ENCODE measurements at regions not wholly inside any gene's neighbourhood (a gene's known extent, or its start where the extent isn't known, plus 50 kb on each side); places are given as distances from the start of the nearest gene placed in this dataset.
"Not testable (repeated sequence)": the region's sequence is repeated elsewhere in the genome, so short reads cannot be mapped to it uniquely, and the experiment has no call there.

DNA sequence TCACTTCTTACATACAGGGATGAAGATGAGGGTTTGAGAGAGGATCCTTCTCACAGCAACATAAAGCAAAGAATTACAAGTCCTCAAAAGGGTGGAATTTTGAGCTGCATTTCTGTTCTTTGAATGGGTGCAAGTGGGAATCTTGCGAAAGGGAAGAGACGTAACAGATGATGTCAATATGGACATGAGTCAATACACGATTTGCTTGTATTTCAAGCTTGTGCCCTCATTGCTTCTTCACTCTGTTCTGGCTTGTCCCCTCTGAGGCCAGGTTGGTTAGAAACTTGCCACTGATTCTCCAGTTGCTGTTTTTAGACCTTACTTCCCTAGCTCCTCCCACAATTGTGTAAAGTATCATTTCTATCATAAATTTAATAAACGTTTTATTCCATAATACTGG, 104.8 kb upstream of the CLINT1 start (continued):
- TF ChIP-seq, protein P1, sequence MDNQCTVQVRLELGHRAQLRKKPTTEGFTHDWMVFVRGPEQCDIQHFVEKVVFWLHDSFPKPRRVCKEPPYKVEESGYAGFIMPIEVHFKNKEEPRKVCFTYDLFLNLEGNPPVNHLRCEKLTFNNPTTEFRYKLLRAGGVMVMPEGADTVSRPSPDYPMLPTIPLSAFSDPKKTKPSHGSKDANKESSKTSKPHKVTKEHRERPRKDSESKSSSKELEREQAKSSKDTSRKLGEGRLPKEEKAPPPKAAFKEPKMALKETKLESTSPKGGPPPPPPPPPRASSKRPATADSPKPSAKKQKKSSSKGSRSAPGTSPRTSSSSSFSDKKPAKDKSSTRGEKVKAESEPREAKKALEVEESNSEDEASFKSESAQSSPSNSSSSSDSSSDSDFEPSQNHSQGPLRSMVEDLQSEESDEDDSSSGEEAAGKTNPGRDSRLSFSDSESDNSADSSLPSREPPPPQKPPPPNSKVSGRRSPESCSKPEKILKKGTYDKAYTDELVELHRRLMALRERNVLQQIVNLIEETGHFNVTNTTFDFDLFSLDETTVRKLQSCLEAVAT (IDR thresholded peaks at IDR 0.05) = no peak
- TF ChIP-seq, protein P2, sequence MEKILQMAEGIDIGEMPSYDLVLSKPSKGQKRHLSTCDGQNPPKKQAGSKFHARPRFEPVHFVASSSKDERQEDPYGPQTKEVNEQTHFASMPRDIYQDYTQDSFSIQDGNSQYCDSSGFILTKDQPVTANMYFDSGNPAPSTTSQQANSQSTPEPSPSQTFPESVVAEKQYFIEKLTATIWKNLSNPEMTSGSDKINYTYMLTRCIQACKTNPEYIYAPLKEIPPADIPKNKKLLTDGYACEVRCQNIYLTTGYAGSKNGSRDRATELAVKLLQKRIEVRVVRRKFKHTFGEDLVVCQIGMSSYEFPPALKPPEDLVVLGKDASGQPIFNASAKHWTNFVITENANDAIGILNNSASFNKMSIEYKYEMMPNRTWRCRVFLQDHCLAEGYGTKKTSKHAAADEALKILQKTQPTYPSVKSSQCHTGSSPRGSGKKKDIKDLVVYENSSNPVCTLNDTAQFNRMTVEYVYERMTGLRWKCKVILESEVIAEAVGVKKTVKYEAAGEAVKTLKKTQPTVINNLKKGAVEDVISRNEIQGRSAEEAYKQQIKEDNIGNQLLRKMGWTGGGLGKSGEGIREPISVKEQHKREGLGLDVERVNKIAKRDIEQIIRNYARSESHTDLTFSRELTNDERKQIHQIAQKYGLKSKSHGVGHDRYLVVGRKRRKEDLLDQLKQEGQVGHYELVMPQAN (conservative IDR thresholded peaks at IDR 0.05) = no peak
- no peak for TF ChIP-seq CREB1 (IDR thresholded peaks at IDR 0.05; ENCODE audit: low read depth)
- TF ChIP-seq MXI1 (IDR thresholded peaks at IDR 0.05; ENCODE audit: low read depth, low read length) = no peak
- TF ChIP-seq STAT1 (conservative IDR thresholded peaks at IDR 0.05) = no peak
- TF ChIP-seq, protein P3, sequence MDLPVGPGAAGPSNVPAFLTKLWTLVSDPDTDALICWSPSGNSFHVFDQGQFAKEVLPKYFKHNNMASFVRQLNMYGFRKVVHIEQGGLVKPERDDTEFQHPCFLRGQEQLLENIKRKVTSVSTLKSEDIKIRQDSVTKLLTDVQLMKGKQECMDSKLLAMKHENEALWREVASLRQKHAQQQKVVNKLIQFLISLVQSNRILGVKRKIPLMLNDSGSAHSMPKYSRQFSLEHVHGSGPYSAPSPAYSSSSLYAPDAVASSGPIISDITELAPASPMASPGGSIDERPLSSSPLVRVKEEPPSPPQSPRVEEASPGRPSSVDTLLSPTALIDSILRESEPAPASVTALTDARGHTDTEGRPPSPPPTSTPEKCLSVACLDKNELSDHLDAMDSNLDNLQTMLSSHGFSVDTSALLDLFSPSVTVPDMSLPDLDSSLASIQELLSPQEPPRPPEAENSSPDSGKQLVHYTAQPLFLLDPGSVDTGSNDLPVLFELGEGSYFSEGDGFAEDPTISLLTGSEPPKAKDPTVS (IDR thresholded peaks at IDR 0.05; ENCODE audit: low read depth, low read length) = no peak
- TF ChIP-seq KAT2A (conservative IDR thresholded peaks at IDR 0.05; ENCODE audit: control insufficient read depth, low read depth, low read length) = no peak

DNA sequence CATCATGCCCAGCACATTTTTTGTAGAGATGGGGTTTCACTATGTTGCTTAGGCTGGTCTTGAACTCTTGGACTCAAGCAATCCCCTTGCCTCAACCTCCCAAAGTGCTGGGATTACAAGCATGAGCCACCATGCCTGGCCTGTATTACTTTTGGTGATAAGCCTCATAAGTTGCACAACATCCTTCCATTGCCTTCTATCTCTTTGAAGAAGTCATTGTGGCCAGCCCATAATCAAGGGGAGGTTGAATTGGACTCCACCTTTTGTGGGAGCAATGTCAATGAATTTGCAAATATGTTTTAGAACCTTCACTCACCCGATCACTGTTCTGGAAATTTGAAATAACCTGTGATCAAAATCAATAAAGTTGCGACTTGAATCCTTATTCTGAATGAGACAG, 104.3 kb upstream of the CLINT1 start:
- ChIA-PET CTCF (interaction anchor here (1.2 to 1.3 kb wide), 2 partner anchors 9 to 13 kb away, joined by 3 to 6 read pairs; no protein-coding TSS in a partner anchor), POLR2A (no interaction called here), RAD21 (ENCODE audit: unreplicated experiment) (interaction anchor here (1.1 kb wide), 1 partner anchor 31 kb away, joined by 4 read pairs; no protein-coding TSS in a partner anchor), SMC1A (ENCODE audit: uncharacterized antibody, unreplicated experiment) (no interaction called here)
- Histone ChIP-seq H3K4me3 (no peak overlapping the region), H3K27me3 (replicated peaks in 1 of 2; ENCODE audit: control insufficient read depth in 2 of 2, insufficient read depth in 2 of 2, low read length in 1 of 2) (no peaks in the 10 kb centered on the region), H2AFZ (ENCODE audit: control insufficient read depth, low read depth, low read length) (no peak overlapping the region), H3K4me2 (ENCODE audit: control insufficient read depth, insufficient read depth) (no peak overlapping the region), H3K36me3 (ENCODE audit: control insufficient read depth in 2 of 2, insufficient read depth in 2 of 2, low read length in 1 of 2) (no peaks in the 10 kb centered on the region), H3K79me2 (ENCODE audit: control insufficient read depth, insufficient read depth, low read length) (no peaks in the 10 kb centered on the region), H4K20me1 (ENCODE audit: control insufficient read depth, insufficient read depth) (no peaks in the 10 kb centered on the region), H3K27ac (ENCODE audit: control insufficient read depth, insufficient read depth) (no peak overlapping the region), H3K9ac (ENCODE audit: control insufficient read depth, insufficient read depth, low read length) (no peak overlapping the region), H3K9me3 (replicated peaks; ENCODE audit: control insufficient read depth, insufficient read depth, low read length) (no peaks in the 10 kb centered on the region), H3K4me1 (ENCODE audit: control insufficient read depth, insufficient read depth, low read length) (no peaks in the 10 kb centered on the region)
- TF ChIP-seq POU2F2 (IDR thresholded peaks at IDR 0.05; ENCODE audit: borderline replicate concordance, low read depth, low read length) = no peak
- intact Hi-C loops (cut with micrococcal nuclease; ENCODE audit: unreplicated experiment) (no loop called here), in situ Hi-C loops (cut with MboI) (no loop called here)
- no peak for ATAC-seq
- WGBS (ENCODE audit: insufficient coverage, insufficient replicate concordance, low lambda C conversion rate, missing lambda C conversion rate) = 73% methylated on average over 2 of the region's 2 CpGs
- FAIRE-seq = no peak
- DNase-seq (ENCODE audit: low read depth, low spot score) = no peak
- no TSS peak for BruUV-seq (replicated peaks)

GRCh38 chr5:157962686-157963085, 103.7 kb upstream of the CLINT1 start:
- DNase-seq (ENCODE audit: low read depth, low spot score); POLR2A ChIA-PET; ATAC-seq; RAD21 ChIA-PET (ENCODE audit: unreplicated experiment); H3K27ac ChIP-seq (ENCODE audit: control insufficient read depth, insufficient read depth); H2AFZ ChIP-seq (ENCODE audit: control insufficient read depth, low read depth, low read length); in situ Hi-C loops (cut with MboI); intact Hi-C loops (cut with micrococcal nuclease; ENCODE audit: unreplicated experiment); H3K36me3 ChIP-seq (ENCODE audit: control insufficient read depth in 2 of 2, insufficient read depth in 2 of 2, low read length in 1 of 2); H3K9me3 ChIP-seq (replicated peaks; ENCODE audit: control insufficient read depth, insufficient read depth, low read length); H3K9ac ChIP-seq (ENCODE audit: control insufficient read depth, insufficient read depth, low read length); H3K4me3 ChIP-seq; H3K4me1 ChIP-seq (ENCODE audit: control insufficient read depth, insufficient read depth, low read length); H3K79me2 ChIP-seq (ENCODE audit: control insufficient read depth, insufficient read depth, low read length); H3K27me3 ChIP-seq (replicated peaks in 1 of 2; ENCODE audit: control insufficient read depth in 2 of 2, insufficient read depth in 2 of 2, low read length in 1 of 2); H4K20me1 ChIP-seq (ENCODE audit: control insufficient read depth, insufficient read depth); H3K4me2 ChIP-seq (ENCODE audit: control insufficient read depth, insufficient read depth); SMC1A ChIA-PET (ENCODE audit: uncharacterized antibody, unreplicated experiment); BruUV-seq (replicated peaks); FAIRE-seq: not testable (repeated sequence)
- 33% methylated on average over 8 of the region's 8 CpGs for WGBS (ENCODE audit: insufficient coverage, insufficient replicate concordance, low lambda C conversion rate, missing lambda C conversion rate)
- CTCF ChIA-PET = interaction anchor here (1.2 to 1.6 kb wide), 3 partner anchors 9 to 145 kb away, joined by 3 to 7 read pairs (median 5); no protein-coding TSS in a partner anchor
